ENCODE measurements at regions not wholly inside any gene's neighbourhood (a gene's known extent, or its start where the extent isn't known, plus 50 kb on each side); places are given as distances from the start of the nearest gene placed in this dataset.

DNA sequence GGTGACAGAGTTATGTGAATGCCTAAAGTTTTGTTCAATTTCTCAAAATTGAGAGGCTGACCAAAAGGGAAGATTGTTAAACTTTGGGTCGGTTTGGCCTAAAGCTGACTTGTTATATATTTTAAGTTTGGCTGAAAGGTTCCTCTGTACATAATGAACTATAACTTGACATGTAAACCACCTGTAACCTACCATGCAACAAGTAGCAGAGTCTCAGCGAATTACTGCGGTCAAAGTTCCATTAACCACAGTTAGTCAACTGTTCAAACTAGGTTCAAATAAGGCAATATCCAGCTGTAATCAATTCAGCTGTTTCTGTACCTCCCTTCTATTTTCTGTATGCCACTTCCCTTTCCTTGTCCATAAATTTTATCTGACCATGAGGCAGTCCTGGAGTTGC is 325.1 kb upstream of the NMUR2 start:
- TF ChIP-seq CTCF (optimal IDR thresholded peaks at IDR 0.05 in 1 of 3, IDR thresholded peaks at IDR 0.05 in 1 of 3, conservative IDR thresholded peaks at IDR 0.05 in 1 of 3; ENCODE audit: extremely low read depth in 1 of 3, insufficient read depth in 2 of 3, low read length in 3 of 3) (no peak), EZH2 (IDR thresholded peaks at IDR 0.05; ENCODE audit: low read length) (no peak)
